B cell (primary cell): ENCODE measurements at regions not wholly inside any gene's neighbourhood (a gene's known extent, or its start where the extent isn't known, plus 50 kb on each side); places are given as distances from the start of the nearest gene placed in this dataset.

Source experiments
- ATAC-seq: fragments of 200-7000 bp; cut with Tn5 transposase; one replicate; pipeline ENCODE4 v1.10.0; 2021; ENCODE audit warnings: low read depth, mild to moderate bottlenecking, moderate number of reproducible peaks, moderate library complexity
- CTCF ChIA-PET: fragments of 350-600 bp; sonication (Branson Sonifier 250); formaldehyde crosslinking; loops from one replicate; lab custom pipeline; 2021; ENCODE audit warnings: antibody characterized with exemption, inconsistent platforms; lab: Charles Lee
- POLR2A ChIA-PET: fragments of 350-600 bp; sonication (Branson Sonifier 250); formaldehyde crosslinking; loops from one replicate; lab custom pipeline; 2021; ENCODE audit warnings: antibody characterized with exemption; lab: Charles Lee
- DNase-seq: peaks from one replicate; pipeline ENCODE4 v3.0.0; 2013
- H2AFZ ChIP-seq: 2 replicates; pipeline ENCODE4 v1.6.1; 2012; ENCODE audit warnings: mild to moderate bottlenecking, low read depth, low read length; ENCODE audit not compliant: insufficient read depth, poor library complexity, severe bottlenecking
- H3K27ac ChIP-seq, 2 donors: 1 replicate in 1 of 2; 2 replicates in 1 of 2; pipeline ENCODE4 v1.5.1; 2012 to 2013; ENCODE audit warnings: low read length in 2 of 2, mild to moderate bottlenecking in 2 of 2, moderate library complexity in 1 of 2
- H3K27me3 ChIP-seq, 4 experiments: fragments of 200-600 bp in 1 of 4; sonication (generic) in 1 of 4; replicated peaks in 1 of 4; 1 replicate in 2 of 4; 2 replicates in 2 of 4; pipeline versions ENCODE4 v1.6.1 to v1.7.0; 2013 to 2016; ENCODE audit warnings: low read length in 3 of 4, mild to moderate bottlenecking in 2 of 4, mixed read lengths in 1 of 4, moderate library complexity in 1 of 4; ENCODE audit not compliant: insufficient read depth in 4 of 4, control insufficient read depth in 3 of 4; ENCODE audit errors: control extremely low read depth in 1 of 4
- H3K36me3 ChIP-seq, 2 experiments: replicated peaks in 1 of 2; 1 replicate in 1 of 2; 2 replicates in 1 of 2; pipeline versions ENCODE4 v1.6.1 to v1.7.1; 2013; ENCODE audit warnings: low read length in 1 of 2; ENCODE audit not compliant: insufficient read depth in 2 of 2, control insufficient read depth in 1 of 2; ENCODE audit errors: control extremely low read depth in 1 of 2, extremely low read depth in 1 of 2
- H3K4me1 ChIP-seq, 2 donors: fragments of 200-600 bp in 1 of 2; sonication (generic) in 1 of 2; 1 replicate in 1 of 2; 2 replicates in 1 of 2; pipeline versions ENCODE4 v1.5.1 to v1.6.1; 2013 to 2017; ENCODE audit warnings: low read length in 2 of 2; ENCODE audit not compliant: control insufficient read depth in 2 of 2, insufficient read depth in 2 of 2
- H3K4me2 ChIP-seq: replicated peaks from 2 replicates; pipeline ENCODE3; 2012; ENCODE audit warnings: mild to moderate bottlenecking, low read depth, low read length; ENCODE audit not compliant: poor library complexity, severe bottlenecking
- H3K4me3 ChIP-seq, 5 experiments: fragments of 200-600 bp in 1 of 5; sonication (generic) in 1 of 5; 1 replicate in 3 of 5; 2 replicates in 2 of 5; pipeline versions ENCODE4 v1.5.1 to v1.7.0; 2011 to 2016; ENCODE audit warnings: low read length in 4 of 5, mild to moderate bottlenecking in 4 of 5, low read depth in 2 of 5, control low read depth in 1 of 5, moderate library complexity in 1 of 5; ENCODE audit not compliant: insufficient read depth in 1 of 5; ENCODE audit errors: control extremely low read depth in 1 of 5, extremely low read depth in 1 of 5
- H3K79me2 ChIP-seq: fragments of 200-600 bp; sonication (generic); one replicate; pipeline ENCODE4 v1.6.0; 2016; ENCODE audit warnings: low read length; ENCODE audit not compliant: control insufficient read depth, insufficient read depth
- H3K9ac ChIP-seq: fragments of 200-600 bp; sonication (generic); 2 replicates; pipeline ENCODE4 v1.6.1; 2017; ENCODE audit warnings: mild to moderate bottlenecking, low read length, moderate library complexity
- H3K9me3 ChIP-seq, 3 donors: one replicate each; pipeline versions ENCODE4 v1.6.1 to v1.7.1; 2013; ENCODE audit warnings: low read length in 2 of 3; ENCODE audit not compliant: control insufficient read depth in 2 of 3, insufficient read depth in 1 of 3; ENCODE audit errors: control extremely low read depth in 1 of 3
- H4K20me1 ChIP-seq: 2 replicates; pipeline ENCODE4 v1.6.0; 2012; ENCODE audit warnings: mild to moderate bottlenecking, low read length; ENCODE audit not compliant: insufficient read depth, control insufficient read depth, poor library complexity, severe bottlenecking
- H3K27ac Mint-ChIP-seq: one replicate; pipeline ENCODE4 v1.8.0; 2021; ENCODE audit warnings: mixed read lengths
- H3K27me3 Mint-ChIP-seq: one replicate; pipeline ENCODE4 v1.8.0; 2021; ENCODE audit warnings: mixed read lengths
- H3K4me1 Mint-ChIP-seq: one replicate; pipeline ENCODE4 v1.8.0; 2021; ENCODE audit warnings: mixed read lengths
- H3K4me3 Mint-ChIP-seq: one replicate; pipeline ENCODE4 v1.8.0; 2021; ENCODE audit warnings: mixed read lengths
- H3K9me3 Mint-ChIP-seq: one replicate; pipeline ENCODE4 v1.8.0; 2022; ENCODE audit warnings: mixed read lengths; ENCODE audit not compliant: insufficient read depth
- EZH2 ChIP-seq: IDR thresholded peaks from 2 replicates; pipeline ENCODE4 v1.6.1; 2012; ENCODE audit warnings: borderline replicate concordance, low read depth, mild to moderate bottlenecking, moderate library complexity, low read length; ENCODE audit not compliant: insufficient read depth, poor library complexity, severe bottlenecking
- WGBS: methylation state at CpG from one replicate; pipeline ENCODE4 v1.1.5; 2013; ENCODE audit warnings: missing lambda C conversion rate; ENCODE audit not compliant: insufficient coverage; 5-methylcytosine and 5-hydroxymethylcytosine counted together
- intact Hi-C: fragments of 100-400 bp; cut with micrococcal nuclease; formaldehyde crosslinking; loops from one replicate; pipeline ENCODE4 v1.10.0; 2022
- TF ChIP-seq, protein P1 (sequence below): fragments of 200-600 bp; IDR thresholded peaks from one replicate; pipeline ENCODE4 v1.8.0; 2022; ENCODE audit warnings: antibody characterized with exemption, mild to moderate bottlenecking

DNA sequence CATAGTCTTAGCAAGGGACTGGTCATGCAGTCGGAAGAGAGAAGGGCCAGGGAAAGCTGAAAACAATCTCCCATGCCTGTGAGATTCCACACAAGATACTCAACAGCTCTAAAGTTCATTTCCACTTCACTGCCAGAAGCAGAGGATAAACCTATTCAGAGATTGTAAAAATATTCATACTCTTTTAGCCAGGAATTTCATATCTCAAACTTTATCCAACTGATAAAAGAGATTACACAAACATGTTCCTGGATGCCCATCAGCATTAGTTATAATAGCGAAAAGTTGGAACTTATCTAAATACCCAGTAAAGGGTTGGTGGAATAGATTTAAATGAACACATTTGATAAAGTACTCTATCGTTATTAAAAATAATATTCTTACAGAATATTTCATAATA lies 75.2 kb upstream of the ARHGEF3 start:
- H3K4me2 ChIP-seq: no peak overlapping the region
- Mint-ChIP-seq H3K4me1 (no peaks in the 10 kb centered on the region), H3K4me3 (no peak overlapping the region), H3K27me3 (no peaks in the 10 kb centered on the region), H3K27ac (no peak overlapping the region), H3K9me3 (no peaks in the 10 kb centered on the region)
- DNase-seq (no peak), ATAC-seq (no peak)
- intact Hi-C loops: no loop called here
- no peak overlapping the region for H3K4me3 ChIP-seq
- no CpG with 5 or more reads among the region's 3 CpGs for WGBS
- ChIA-PET POLR2A (no interaction called here), CTCF (interaction anchor here (0.7 to 1.8 kb wide), 3 partner anchors 10 to 112 kb away, joined by 3 to 4 read pairs (median 3); no protein-coding TSS in a partner anchor)
- TF ChIP-seq, protein P1, sequence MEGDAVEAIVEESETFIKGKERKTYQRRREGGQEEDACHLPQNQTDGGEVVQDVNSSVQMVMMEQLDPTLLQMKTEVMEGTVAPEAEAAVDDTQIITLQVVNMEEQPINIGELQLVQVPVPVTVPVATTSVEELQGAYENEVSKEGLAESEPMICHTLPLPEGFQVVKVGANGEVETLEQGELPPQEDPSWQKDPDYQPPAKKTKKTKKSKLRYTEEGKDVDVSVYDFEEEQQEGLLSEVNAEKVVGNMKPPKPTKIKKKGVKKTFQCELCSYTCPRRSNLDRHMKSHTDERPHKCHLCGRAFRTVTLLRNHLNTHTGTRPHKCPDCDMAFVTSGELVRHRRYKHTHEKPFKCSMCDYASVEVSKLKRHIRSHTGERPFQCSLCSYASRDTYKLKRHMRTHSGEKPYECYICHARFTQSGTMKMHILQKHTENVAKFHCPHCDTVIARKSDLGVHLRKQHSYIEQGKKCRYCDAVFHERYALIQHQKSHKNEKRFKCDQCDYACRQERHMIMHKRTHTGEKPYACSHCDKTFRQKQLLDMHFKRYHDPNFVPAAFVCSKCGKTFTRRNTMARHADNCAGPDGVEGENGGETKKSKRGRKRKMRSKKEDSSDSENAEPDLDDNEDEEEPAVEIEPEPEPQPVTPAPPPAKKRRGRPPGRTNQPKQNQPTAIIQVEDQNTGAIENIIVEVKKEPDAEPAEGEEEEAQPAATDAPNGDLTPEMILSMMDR: no peak
- TF ChIP-seq EZH2: no peak
- no peaks in the 10 kb centered on the region for H4K20me1 ChIP-seq
- H3K9ac ChIP-seq: no peak overlapping the region
- H2AFZ ChIP-seq: no peak overlapping the region
- H3K27ac ChIP-seq: no peak overlapping the region
- no peaks in the 10 kb centered on the region for H3K36me3 ChIP-seq
- H3K4me1 ChIP-seq: no peaks in the 10 kb centered on the region
- no peaks in the 10 kb centered on the region for H3K79me2 ChIP-seq
- H3K27me3 ChIP-seq: no peaks in the 10 kb centered on the region
- H3K9me3 ChIP-seq: no peaks in the 10 kb centered on the region

DNA sequence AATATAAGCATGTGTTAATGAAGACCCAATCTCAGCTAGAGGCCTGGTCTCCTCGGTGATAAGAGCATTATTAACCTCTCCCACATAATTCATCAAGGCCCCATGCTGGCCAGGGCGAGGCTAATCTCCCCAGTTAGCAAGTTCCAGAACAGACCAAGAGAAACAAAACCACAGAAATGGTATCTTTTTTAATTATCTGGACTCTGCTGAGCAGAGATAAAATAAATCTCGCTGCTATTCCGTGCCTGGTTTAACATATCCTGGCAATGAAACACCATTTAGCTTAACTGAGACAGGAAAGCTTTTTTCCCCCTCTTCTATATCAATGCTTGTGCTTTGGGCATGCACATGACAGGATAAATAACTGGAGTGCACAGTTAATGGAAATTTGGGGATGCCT lies 72.5 kb upstream of the ARHGEF3 start:
- no peak overlapping the region for H2AFZ ChIP-seq
- ChIA-PET POLR2A (no interaction called here), CTCF (interaction anchor here (1.3 kb wide), 1 partner anchor 115 kb away, joined by 3 read pairs; no protein-coding TSS in a partner anchor)
- Mint-ChIP-seq H3K9me3 (no peaks in the 10 kb centered on the region), H3K27ac (no peak overlapping the region), H3K4me1 (no peaks in the 10 kb centered on the region), H3K4me3 (no peak overlapping the region), H3K27me3 (no peaks in the 10 kb centered on the region)
- WGBS: 100% methylated on average over 3 of the region's 4 CpGs
- ATAC-seq: no peak
- no peaks in the 10 kb centered on the region for H3K4me1 ChIP-seq
- H3K9ac ChIP-seq: no peak overlapping the region
- H4K20me1 ChIP-seq: no peaks in the 10 kb centered on the region
- DNase-seq: no peak
- no peak overlapping the region for H3K27ac ChIP-seq
- H3K9me3 ChIP-seq: no peaks in the 10 kb centered on the region
- H3K36me3 ChIP-seq: no peaks in the 10 kb centered on the region
- H3K4me3 ChIP-seq: no peak overlapping the region
- H3K4me2 ChIP-seq: no peak overlapping the region
- TF ChIP-seq EZH2: no peak
- TF ChIP-seq, protein P1: no peak
- H3K27me3 ChIP-seq: no peaks in the 10 kb centered on the region
- H3K79me2 ChIP-seq: no peaks in the 10 kb centered on the region
- intact Hi-C loops: no loop called here
